ENCODE measurements at regions not wholly inside any gene's neighbourhood (a gene's known extent, or its start where the extent isn't known, plus 50 kb on each side); places are given as distances from the start of the nearest gene placed in this dataset.
"Not testable (repeated sequence)": the region's sequence is repeated elsewhere in the genome, so short reads cannot be mapped to it uniquely, and the experiment has no call there.

- TF ChIP-seq CTCF (IDR thresholded peaks at IDR 0.05; ENCODE audit: insufficient read depth, low read depth, low read length); EZH2 (IDR thresholded peaks at IDR 0.05; ENCODE audit: insufficient read depth, low read length): not testable (repeated sequence)
Measured at GRCh38 chr4:124461592-124461991, 250.9 kb downstream of the ANKRD50 start.
